ENCODE measurements at regions not wholly inside any gene's neighbourhood (a gene's known extent, or its start where the extent isn't known, plus 50 kb on each side); places are given as distances from the start of the nearest gene placed in this dataset.

DNA sequence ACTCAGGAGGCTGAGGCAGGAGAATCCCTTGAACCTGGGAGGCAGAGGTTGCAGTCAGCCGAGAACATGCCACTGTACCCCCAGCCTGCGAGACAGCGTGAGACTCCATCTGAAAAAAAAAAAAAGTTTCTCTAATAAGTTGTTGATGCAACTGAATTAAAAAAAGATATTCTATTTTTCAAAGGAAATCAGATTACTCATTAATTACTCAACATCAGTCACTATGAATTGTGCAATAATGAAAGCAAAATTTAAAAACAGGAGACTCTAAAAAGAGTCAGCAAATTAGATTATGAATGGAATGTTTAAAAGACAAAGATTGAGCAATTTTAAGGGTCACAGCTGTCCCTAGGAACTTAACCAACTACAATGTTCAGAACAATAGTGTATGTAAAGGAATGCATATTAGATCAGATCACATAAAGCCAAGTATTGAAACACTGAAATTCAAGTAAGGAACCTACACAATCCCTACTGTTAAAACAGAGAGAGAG lies 60.2 kb upstream of the SLC4A7 start:
- WGBS, 2 experiments = 83 to 93% methylated on average over 2 to 3 of the region's 3 CpGs

GRCh38 chr3:27542476-27542875 lies 58.3 kb upstream of the SLC4A7 start:
- WGBS, 2 experiments = 92 to 94% methylated on average over 5 of the region's 5 CpGs
- H3K36me3 ChIP-seq (ENCODE audit: control insufficient read depth, insufficient read depth, low read length) = no peaks in the 10 kb centered on the region

More for the DNA sequence above, 60.2 kb upstream of the SLC4A7 start:
- no peak overlapping the region for H3K4me3 ChIP-seq (ENCODE audit: insufficient read depth, low read depth, low read length)
- no peaks in the 10 kb centered on the region for H3K27me3 ChIP-seq (ENCODE audit: control insufficient read depth, insufficient read depth, low read length, poor library complexity, severe bottlenecking)
- no peaks in the 10 kb centered on the region for H3K36me3 ChIP-seq (ENCODE audit: control insufficient read depth, insufficient read depth, low read length)
- no peaks in the 10 kb centered on the region for H3K4me1 ChIP-seq (ENCODE audit: control insufficient read depth, insufficient read depth, low read length)
- H3K9me3 ChIP-seq (ENCODE audit: control insufficient read depth, low read length) = no peaks in the 10 kb centered on the region
- no peak overlapping the region for H3K27ac ChIP-seq (ENCODE audit: insufficient read depth, low read depth, low read length, poor library complexity, severe bottlenecking)

DNA sequence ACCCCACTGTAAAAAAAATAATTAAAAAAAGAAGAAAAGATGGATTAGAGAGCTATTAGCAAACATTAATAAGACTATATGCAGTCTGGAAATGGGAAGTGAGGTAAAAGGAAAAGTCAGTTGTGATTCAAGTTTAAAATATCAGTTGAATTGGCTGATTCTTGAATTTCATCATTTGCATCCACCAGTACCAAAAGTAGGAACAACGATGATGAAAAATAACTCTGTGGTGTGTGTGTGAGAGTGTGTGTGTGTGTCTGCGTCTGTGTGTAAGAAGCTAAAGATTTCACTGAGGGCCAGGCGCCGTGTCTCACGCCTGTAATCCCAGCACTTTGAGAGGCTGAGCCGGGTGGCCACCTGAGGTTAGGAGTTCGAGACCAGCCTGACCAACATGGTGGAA lies 56.0 kb upstream of the SLC4A7 start:
- 92% methylated on average over 7 of the region's 7 CpGs for WGBS, 2 experiments
- Histone ChIP-seq H3K27me3 (ENCODE audit: control insufficient read depth, insufficient read depth, low read length, poor library complexity, severe bottlenecking) (no peaks in the 10 kb centered on the region), H3K9me3 (ENCODE audit: control insufficient read depth, low read length) (no peaks in the 10 kb centered on the region)

More at GRCh38 chr3:27542476-27542875, 58.3 kb upstream of the SLC4A7 start:
- no peaks in the 10 kb centered on the region for H3K27me3 ChIP-seq (ENCODE audit: control insufficient read depth, insufficient read depth, low read length, poor library complexity, severe bottlenecking)
- H3K4me1 ChIP-seq (ENCODE audit: control insufficient read depth, insufficient read depth, low read length) = no peaks in the 10 kb centered on the region
- H3K27ac ChIP-seq (ENCODE audit: insufficient read depth, low read depth, low read length, poor library complexity, severe bottlenecking) = no peak overlapping the region
- no peaks in the 10 kb centered on the region for H3K9me3 ChIP-seq (ENCODE audit: control insufficient read depth, low read length)
- H3K4me3 ChIP-seq (ENCODE audit: insufficient read depth, low read depth, low read length) = no peak overlapping the region

GRCh38 chr3:27536491-27536890 lies 52.3 kb upstream of the SLC4A7 start:
- Histone ChIP-seq H3K4me3 (ENCODE audit: insufficient read depth, low read depth, low read length) (no peak overlapping the region), H3K27ac (ENCODE audit: insufficient read depth, low read depth, low read length, poor library complexity, severe bottlenecking) (no peak overlapping the region), H3K9me3 (ENCODE audit: control insufficient read depth, low read length) (no peaks in the 10 kb centered on the region), H3K4me1 (ENCODE audit: control insufficient read depth, insufficient read depth, low read length) (peaks cover 18% of the 10 kb centered on the region), H3K27me3 (ENCODE audit: control insufficient read depth, insufficient read depth, low read length, poor library complexity, severe bottlenecking) (no peaks in the 10 kb centered on the region), H3K36me3 (ENCODE audit: control insufficient read depth, insufficient read depth, low read length) (no peaks in the 10 kb centered on the region)
- 92 to 94% methylated on average over 1 of the region's 1 CpG for WGBS, 2 experiments

More for the DNA sequence above, 56.0 kb upstream of the SLC4A7 start:
- H3K27ac ChIP-seq (ENCODE audit: insufficient read depth, low read depth, low read length, poor library complexity, severe bottlenecking) = no peak overlapping the region
- H3K4me3 ChIP-seq (ENCODE audit: insufficient read depth, low read depth, low read length) = no peak overlapping the region
- H3K4me1 ChIP-seq (ENCODE audit: control insufficient read depth, insufficient read depth, low read length) = no peaks in the 10 kb centered on the region
- H3K36me3 ChIP-seq (ENCODE audit: control insufficient read depth, insufficient read depth, low read length) = no peaks in the 10 kb centered on the region

GRCh38 chr3:27535809-27536392 lies 51.7 kb upstream of the SLC4A7 start:
- H3K4me3 ChIP-seq (ENCODE audit: insufficient read depth, low read depth, low read length) = no peak overlapping the region
- 92 to 97% methylated on average over 2 of the region's 2 CpGs for WGBS, 2 experiments
- no peaks in the 10 kb centered on the region for H3K27me3 ChIP-seq (ENCODE audit: control insufficient read depth, insufficient read depth, low read length, poor library complexity, severe bottlenecking)
- no peak overlapping the region for H3K27ac ChIP-seq (ENCODE audit: insufficient read depth, low read depth, low read length, poor library complexity, severe bottlenecking)
- no peaks in the 10 kb centered on the region for H3K36me3 ChIP-seq (ENCODE audit: control insufficient read depth, insufficient read depth, low read length)
- no peaks in the 10 kb centered on the region for H3K9me3 ChIP-seq (ENCODE audit: control insufficient read depth, low read length)
- peaks cover 18% of the 10 kb centered on the region for H3K4me1 ChIP-seq (ENCODE audit: control insufficient read depth, insufficient read depth, low read length)

- no peak overlapping the region for H3K27ac ChIP-seq (ENCODE audit: insufficient read depth, low read depth, low read length, poor library complexity, severe bottlenecking)
- H3K4me3 ChIP-seq (ENCODE audit: insufficient read depth, low read depth, low read length) = no peak overlapping the region
- no peaks in the 10 kb centered on the region for H3K27me3 ChIP-seq (ENCODE audit: control insufficient read depth, insufficient read depth, low read length, poor library complexity, severe bottlenecking)
- WGBS, 2 experiments = 18 to 26% methylated on average over 10 of the region's 10 CpGs
- H3K4me1 ChIP-seq (ENCODE audit: control insufficient read depth, insufficient read depth, low read length) = peaks cover 18% of the 10 kb centered on the region
- no peaks in the 10 kb centered on the region for H3K36me3 ChIP-seq (ENCODE audit: control insufficient read depth, insufficient read depth, low read length)
- no peaks in the 10 kb centered on the region for H3K9me3 ChIP-seq (ENCODE audit: control insufficient read depth, low read length)
Measured at GRCh38 chr3:27533718-27534573, 49.8 kb upstream of the SLC4A7 start.
